AG04449 (cell line): ENCODE measurements at regions not wholly inside any gene's neighbourhood (a gene's known extent, or its start where the extent isn't known, plus 50 kb on each side); places are given as distances from the start of the nearest gene placed in this dataset.

Experiments
- CTCF ChIA-PET: fragments of 350-600 bp; formaldehyde crosslinking; extraction: SDS; loops from one replicate; lab custom pipeline; 2021; ENCODE audit warnings: antibody characterized with exemption; lab: Yijun Ruan, JAX
- POLR2A ChIA-PET: fragments of 400-600, 350-600 bp; formaldehyde crosslinking; extraction: SDS; loops from one replicate; lab custom pipeline; 2020; ENCODE audit warnings: antibody characterized with exemption, inconsistent platforms; lab: Yijun Ruan, JAX
- DNase-seq: peaks from one replicate; pipeline ENCODE4 v3.0.0-alpha.2; 2010; ENCODE audit warnings: low read depth, low spot score
- H3K4me3 ChIP-seq: 2 replicates; pipeline ENCODE4 v1.5.1; 2011; ENCODE audit warnings: low read depth, mild to moderate bottlenecking, control low read depth, low read length
- CTCF ChIP-seq: IDR thresholded peaks from one replicate; pipeline ENCODE4 v1.5.1; 2011; ENCODE audit warnings: mild to moderate bottlenecking, moderate library complexity, low read length, control low read depth, inconsistent platforms; ENCODE audit not compliant: insufficient read depth; ENCODE audit errors: missing control alignments

DNA sequence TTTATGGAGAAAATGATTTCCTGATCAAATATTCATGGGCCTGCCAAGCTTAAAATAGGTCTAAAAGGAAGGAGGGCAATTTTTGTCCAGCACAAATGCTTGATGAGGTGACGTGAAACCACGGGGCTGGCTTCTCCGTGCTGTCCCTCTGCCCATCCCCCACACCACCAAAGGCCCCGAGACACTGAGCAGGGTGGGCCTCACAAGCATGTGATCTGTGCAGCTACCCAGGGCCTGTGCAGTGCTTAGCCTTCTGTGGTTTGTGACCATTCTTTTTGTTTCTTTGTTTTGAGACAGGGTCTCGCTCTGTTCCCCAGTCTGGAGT, 94.8 kb upstream of the RTL6 start:
- no peak for TF ChIP-seq CTCF
- CTCF ChIA-PET = no interaction called here
- POLR2A ChIA-PET = no interaction called here
- H3K4me3 ChIP-seq = no peak overlapping the region
- DNase-seq = no peak

GRCh38 chr22:44592126-44592823, 94.2 kb upstream of the RTL6 start:
- POLR2A ChIA-PET = no interaction called here
- CTCF ChIA-PET = no interaction called here
- H3K4me3 ChIP-seq = no peak overlapping the region
- no peak for DNase-seq
- TF ChIP-seq CTCF = no peak

DNA sequence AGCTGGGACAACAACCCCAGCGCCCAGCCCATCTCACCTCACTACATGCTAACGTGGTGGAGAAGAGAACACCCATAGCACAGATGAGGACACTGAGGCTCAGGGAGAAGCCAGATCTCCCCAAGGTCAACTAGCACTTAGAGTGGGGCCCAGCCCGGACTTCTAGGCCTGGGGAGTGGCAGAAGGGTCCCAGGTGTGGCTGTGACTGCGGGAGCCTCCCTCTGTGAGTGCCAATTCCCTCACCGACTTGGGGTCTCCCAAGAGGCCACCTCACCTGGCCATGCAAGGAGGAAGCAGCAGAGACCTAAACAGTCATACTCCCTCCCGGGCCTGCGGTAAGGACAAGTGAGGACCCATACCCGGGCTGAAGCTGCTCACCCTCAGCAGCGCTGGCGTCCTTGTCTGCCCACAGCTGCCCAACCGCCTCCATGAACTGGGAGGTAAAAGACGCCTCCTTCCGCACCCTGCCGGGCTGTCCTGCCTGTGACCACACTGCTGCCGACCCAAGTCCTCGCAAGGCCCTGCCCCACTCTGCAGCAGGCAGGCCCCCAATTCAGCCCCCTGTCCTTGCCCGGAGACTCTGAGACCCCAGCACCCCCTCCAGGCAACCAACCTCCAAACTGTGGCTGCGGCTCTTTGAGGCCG, 93.2 kb upstream of the RTL6 start:
- no peak overlapping the region for H3K4me3 ChIP-seq
- TF ChIP-seq CTCF = no peak
- ChIA-PET POLR2A (no interaction called here), CTCF (no interaction called here)
- no peak for DNase-seq

DNA sequence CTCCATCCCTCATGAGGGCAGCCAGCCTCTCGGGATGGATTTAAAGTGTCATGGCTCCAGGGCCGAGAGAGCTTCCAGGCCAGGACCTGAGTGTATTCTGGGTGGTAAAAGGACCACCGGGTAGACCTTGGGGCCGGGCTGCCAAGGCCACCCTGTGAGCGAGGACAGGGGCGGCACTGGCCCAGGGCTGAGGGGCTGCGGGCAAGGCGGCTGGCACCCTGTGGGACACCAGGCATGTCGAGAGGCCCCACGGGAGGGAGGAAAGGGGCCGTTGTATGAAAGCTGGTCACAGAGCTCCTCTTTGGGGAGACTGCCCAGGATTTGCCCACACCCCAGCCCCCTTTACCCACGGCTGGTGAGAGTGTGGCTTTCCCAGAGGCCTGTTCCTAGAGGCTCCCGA, 92.3 kb upstream of the RTL6 start:
- ChIA-PET POLR2A (no interaction called here), CTCF (no interaction called here)
- DNase-seq = no peak
- no peak for TF ChIP-seq CTCF
- H3K4me3 ChIP-seq = no peak overlapping the region

- TF ChIP-seq CTCF = no peak
- no peak for DNase-seq
- ChIA-PET CTCF (no interaction called here), POLR2A (no interaction called here)
- no peak overlapping the region for H3K4me3 ChIP-seq
Observed at GRCh38 chr22:44589831-44590230, 91.8 kb upstream of the RTL6 start.

- POLR2A ChIA-PET = no interaction called here
- no peak for TF ChIP-seq CTCF
- H3K4me3 ChIP-seq = no peak overlapping the region
- CTCF ChIA-PET = interaction anchor here (1.0 kb wide), 1 partner anchor 10 kb away, joined by 4 read pairs; no protein-coding TSS in a partner anchor
- no peak for DNase-seq
Observed at GRCh38 chr22:44588348-44588747, 90.3 kb upstream of the RTL6 start.
